ENCODE measurements at regions not wholly inside any gene's neighbourhood (a gene's known extent, or its start where the extent isn't known, plus 50 kb on each side); places are given as distances from the start of the nearest gene placed in this dataset.

- Mint-ChIP-seq H3K9me3 (no peaks in the 10 kb centered on the region), H3K36me3 (no peaks in the 10 kb centered on the region), H3K4me1 (peaks cover 2% of the 10 kb centered on the region; the same call in 1 of the 2 replicates), H3K27me3 (ENCODE audit: low read depth) (no peaks in the 10 kb centered on the region), H3K27ac (no peak overlapping the region), H3K4me3 (no peak overlapping the region)
- no peak for DNase-seq (ENCODE audit: low spot score)
- CTCF ChIA-PET, result interaction anchor here (1.0 kb wide), 1 partner anchor 151 kb away, joined by 3 read pairs; no protein-coding TSS in a partner anchor
- no peak for ATAC-seq
- no peak for TF ChIP-seq MLX (CRISPR knock-in tag; IDR thresholded peaks at IDR 0.05)
- no peak for TF ChIP-seq FOXP4 (CRISPR knock-in tag; IDR thresholded peaks at IDR 0.05)
- TF ChIP-seq E2F5 (CRISPR knock-in tag; IDR thresholded peaks at IDR 0.05), result no peak
- TF ChIP-seq ERG (CRISPR knock-in tag; IDR thresholded peaks at IDR 0.05), result no peak
- TF ChIP-seq NFATC4 (CRISPR knock-in tag; IDR thresholded peaks at IDR 0.05), result no peak
- TF ChIP-seq JUN (CRISPR knock-in tag; IDR thresholded peaks at IDR 0.05), result no peak
- TF ChIP-seq ZNF219 (CRISPR knock-in tag; IDR thresholded peaks at IDR 0.05; ENCODE audit: borderline replicate concordance), result no peak
- no peak for TF ChIP-seq ELF4 (CRISPR knock-in tag; IDR thresholded peaks at IDR 0.05; ENCODE audit: low read depth)
- TF ChIP-seq CREB1 (CRISPR knock-in tag; IDR thresholded peaks at IDR 0.05), result no peak
- TF ChIP-seq, protein P1, sequence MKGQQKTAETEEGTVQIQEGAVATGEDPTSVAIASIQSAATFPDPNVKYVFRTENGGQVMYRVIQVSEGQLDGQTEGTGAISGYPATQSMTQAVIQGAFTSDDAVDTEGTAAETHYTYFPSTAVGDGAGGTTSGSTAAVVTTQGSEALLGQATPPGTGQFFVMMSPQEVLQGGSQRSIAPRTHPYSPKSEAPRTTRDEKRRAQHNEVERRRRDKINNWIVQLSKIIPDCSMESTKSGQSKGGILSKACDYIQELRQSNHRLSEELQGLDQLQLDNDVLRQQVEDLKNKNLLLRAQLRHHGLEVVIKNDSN (CRISPR knock-in tag; IDR thresholded peaks at IDR 0.05), result no peak
- no peak for TF ChIP-seq PRRX2 (CRISPR knock-in tag; IDR thresholded peaks at IDR 0.05)
- TF ChIP-seq IRF1 (CRISPR knock-in tag; IDR thresholded peaks at IDR 0.05), result no peak
- TF ChIP-seq ATF3 (CRISPR knock-in tag; conservative IDR thresholded peaks at IDR 0.05), result no peak
- POLR2A ChIA-PET, result no interaction called here
These were observed 310.6 kb downstream of the PDCD6IP start for GRCh38 chr3:34109021-34109420.

- peaks cover 2% of the 10 kb centered on the region; the same call in 1 of the 2 replicates for H3K4me1 Mint-ChIP-seq
- DNase-seq (ENCODE audit: low spot score) (no peak), ATAC-seq (no peak)
- ChIA-PET CTCF (interaction anchor here (0.9 to 1.0 kb wide), 2 partner anchors 151 to 227 kb away, joined by 3 read pairs; no protein-coding TSS in a partner anchor), POLR2A (no interaction called here)
- H3K27me3 Mint-ChIP-seq (ENCODE audit: low read depth), result no peaks in the 10 kb centered on the region
- no peak overlapping the region for H3K27ac Mint-ChIP-seq
- TF ChIP-seq FOXP1 (CRISPR knock-in tag; IDR thresholded peaks at IDR 0.05; ENCODE audit: borderline replicate concordance), result no peak
- TF ChIP-seq MYBL2 (CRISPR knock-in tag; IDR thresholded peaks at IDR 0.05), result no peak
- TF ChIP-seq ZNF532 (CRISPR knock-in tag; IDR thresholded peaks at IDR 0.05; ENCODE audit: borderline replicate concordance), result no peak
- TF ChIP-seq FOXK1 (CRISPR knock-in tag; IDR thresholded peaks at IDR 0.05), result no peak
- no peak for TF ChIP-seq ZNF396 (CRISPR knock-in tag; IDR thresholded peaks at IDR 0.05; ENCODE audit: borderline replicate concordance)
- no peaks in the 10 kb centered on the region; the same call in 1 of the 2 replicates for H3K9me3 Mint-ChIP-seq
- no peak overlapping the region for H3K4me3 Mint-ChIP-seq
- no peaks in the 10 kb centered on the region for H3K36me3 Mint-ChIP-seq
These were observed 311.4 kb downstream of the PDCD6IP start for GRCh38 chr3:34109846-34110245.

Data from WTC11 (cell line).